K562 (cell line): ENCODE measurements at regions not wholly inside any gene's neighbourhood (a gene's known extent, or its start where the extent isn't known, plus 50 kb on each side); places are given as distances from the start of the nearest gene placed in this dataset.
A peak's percentile ranks its signal among the peaks of the same experiment; 100 is the strongest.

Source experiments
- ATAC-seq: fragments of 200-7000 bp; cut with Tn5 transposase; 3 replicates; pipeline ENCODE4 v1.9.1; 2020; ENCODE audit warnings: moderate library complexity
- BruUV-seq: library from RNA; stranded (reverse); fragments of 400-500 nt; replicated peaks from 2 replicates; lab custom pipeline; 2021; lab: Mats Ljungman, UMichigan
- CTCF ChIA-PET: fragments of 300-600 bp; formaldehyde crosslinking; extraction: SDS; loops from one replicate; lab custom pipeline; 2021; ENCODE audit warnings: low intra/inter-chr PET ratio; lab: Yijun Ruan, JAX
- POLR2A ChIA-PET: fragments of 300-600, 350-650 bp; sonication (Branson Sonifier 250); formaldehyde crosslinking; extraction: SDS; loops from one replicate; lab custom pipeline; 2021; ENCODE audit warnings: antibody characterized with exemption, inconsistent platforms; lab: Yijun Ruan, JAX
- DNase-seq, 4 experiments: peaks; one replicate each; pipeline versions ENCODE4 v3.0.0 to v3.0.0-alpha.2; 2011 to 2018; ENCODE audit warnings: low spot score in 3 of 4, mixed read lengths in 3 of 4; ENCODE audit errors: extremely low read depth in 1 of 4
- FAIRE-seq: peaks from 2 replicates; lab custom pipeline; 2011; peaks lifted over from hg19 to GRCh38; lab: Jason Lieb, UNC
- H2AFZ ChIP-seq: 2 replicates; pipeline ENCODE4 v1.6.0; 2011; ENCODE audit warnings: low read depth, low read length, control low read depth, inconsistent platforms
- H3K27ac ChIP-seq: fragments of 200-600 bp; 3 replicates; pipeline ENCODE4 v1.8.0; 2011; ENCODE audit warnings: low read depth, mild to moderate bottlenecking, control low read depth, inconsistent platforms, low read length, moderate library complexity, mixed read lengths; ENCODE audit errors: extremely low read depth
- H3K27me3 ChIP-seq, 2 experiments: fragments of 300-600 bp in 1 of 2; 2 replicates in 1 of 2; 3 replicates in 1 of 2; pipeline versions ENCODE4 v1.6.0 to v1.8.0; 2011; ENCODE audit warnings: inconsistent platforms in 2 of 2, low read length in 2 of 2, mild to moderate bottlenecking in 1 of 2, mixed read lengths in 1 of 2, moderate library complexity in 1 of 2; ENCODE audit not compliant: control insufficient read depth in 2 of 2, insufficient read depth in 2 of 2
- H3K36me3 ChIP-seq: fragments of 300-600 bp; 3 replicates; pipeline ENCODE4 v1.8.0; 2011; ENCODE audit warnings: mild to moderate bottlenecking, low read length, inconsistent platforms; ENCODE audit not compliant: control insufficient read depth, insufficient read depth
- H3K4me1 ChIP-seq, 2 experiments: fragments of 200-600 bp in 1 of 2; replicated peaks in 1 of 2; 2 replicates in 1 of 2; 3 replicates in 1 of 2; pipeline versions ENCODE4 v1.5.1 to v1.8.0; 2011; ENCODE audit warnings: inconsistent platforms in 2 of 2, low read length in 2 of 2, mild to moderate bottlenecking in 1 of 2, mixed read lengths in 1 of 2, moderate library complexity in 1 of 2; ENCODE audit not compliant: control insufficient read depth in 2 of 2, insufficient read depth in 2 of 2
- H3K4me2 ChIP-seq: 2 replicates; pipeline ENCODE4 v1.6.1; 2011; ENCODE audit warnings: low read length, control low read depth, inconsistent platforms, mixed read lengths; ENCODE audit not compliant: insufficient read depth
- H3K4me3 ChIP-seq: fragments of 200-600 bp; sonication (generic), shearing (Covaris generic); 2 replicates; pipeline ENCODE4 v1.5.1; 2016; ENCODE audit warnings: control low read depth, inconsistent platforms
- H3K79me2 ChIP-seq: fragments of 200-600 bp; 3 replicates; pipeline ENCODE4 v1.8.0; 2011; ENCODE audit warnings: low read length, inconsistent platforms; ENCODE audit not compliant: control insufficient read depth, insufficient read depth
- H3K9ac ChIP-seq, 2 experiments: 2 replicates each; pipeline versions ENCODE4 v1.6.0 to v1.6.1; 2011; ENCODE audit warnings: low read depth in 2 of 2, low read length in 2 of 2, control low read depth in 1 of 2, inconsistent platforms in 1 of 2, mild to moderate bottlenecking in 1 of 2, mixed read lengths in 1 of 2; ENCODE audit not compliant: insufficient read depth in 1 of 2
- H3K9me1 ChIP-seq: one replicate; pipeline ENCODE4 v1.6.0; 2011; ENCODE audit warnings: inconsistent platforms, mild to moderate bottlenecking, low read length, moderate library complexity; ENCODE audit not compliant: control insufficient read depth, insufficient read depth
- H3K9me3 ChIP-seq: replicated peaks from 2 replicates; pipeline ENCODE4 v1.5.1; 2011; ENCODE audit warnings: low read depth, low read length, inconsistent platforms; ENCODE audit not compliant: control insufficient read depth, insufficient read depth
- H4K20me1 ChIP-seq: replicated peaks from 2 replicates; pipeline ENCODE4 v1.6.1; 2011; ENCODE audit warnings: low read length, inconsistent platforms, mixed read lengths; ENCODE audit not compliant: control insufficient read depth, insufficient read depth
- BACH1 ChIP-seq: fragments of 200-800 bp; sonication (Bioruptor generic); IDR thresholded peaks from 2 replicates; pipeline ENCODE4 v1.6.1; 2016; ENCODE audit warnings: missing genetic modification characterization, missing compliant biosample characterization
- CBFA2T3 ChIP-seq: fragments of 450-650 bp; IDR thresholded peaks from 2 replicates; pipeline ENCODE4 v1.6.1; 2017
- CHD1 ChIP-seq: fragments of 200-600 bp; sonication (generic); IDR thresholded peaks from one replicate; pipeline ENCODE4 v1.6.1; 2012; ENCODE audit warnings: mild to moderate bottlenecking, moderate library complexity, low read length, inconsistent platforms
- EP300 ChIP-seq: IDR thresholded peaks from 2 replicates; pipeline ENCODE4 v1.6.1; 2012; ENCODE audit warnings: low read length, improper control_type of control experiment
- MEF2A ChIP-seq: IDR thresholded peaks from 2 replicates; pipeline ENCODE4 v1.6.1; 2011; ENCODE audit warnings: low read depth, mild to moderate bottlenecking, low read length, moderate library complexity; ENCODE audit not compliant: control insufficient read depth
- MEIS2 ChIP-seq: fragments of 450-650 bp; IDR thresholded peaks from 2 replicates; pipeline ENCODE4 v1.6.1; 2014; ENCODE audit warnings: mild to moderate bottlenecking; ENCODE audit not compliant: partially characterized antibody
- RAD21 ChIP-seq, 2 experiments: fragments of 250-450 bp in 1 of 2; fragments of 450-650 bp in 1 of 2; sonication (Bioruptor Pico) in 1 of 2; formaldehyde crosslinking in 1 of 2; IDR thresholded peaks in 1 of 2; conservative IDR thresholded peaks in 1 of 2; 2 replicates each; pipeline versions ENCODE4 v1.4.0 to v1.8.0; 2020 to 2022; ENCODE audit warnings: mild to moderate bottlenecking in 2 of 2, moderate library complexity in 1 of 2
- SRSF3 ChIP-seq: fragments of 200-400 bp; formaldehyde crosslinking; IDR thresholded peaks from 2 replicates; pipeline ENCODE4 v1.6.1; 2016; ENCODE audit warnings: mild to moderate bottlenecking, low read length, moderate library complexity; ENCODE audit not compliant: insufficient read depth
- TGIF2 ChIP-seq: sonication (generic); formaldehyde crosslinking; IDR thresholded peaks from 2 replicates; pipeline ENCODE4 v1.8.1; 2022; ENCODE audit warnings: mild to moderate bottlenecking, missing genetic modification reagents, moderate library complexity
- TRIM24 ChIP-seq, 2 experiments: fragments of 450-650 bp; IDR thresholded peaks; 2 replicates each; pipeline ENCODE4 v1.6.1; 2016
- ZBTB5 ChIP-seq: fragments of 450-650 bp; IDR thresholded peaks from 2 replicates; pipeline ENCODE4 v1.6.1; 2017; ENCODE audit warnings: antibody characterized with exemption
- ZFPM2 ChIP-seq: fragments of 250-450 bp; sonication (Bioruptor Pico); IDR thresholded peaks from 2 replicates; pipeline ENCODE4 v1.5.1; 2022; ENCODE audit warnings: mild to moderate bottlenecking
- ZNF23 ChIP-seq: fragments of 250-450 bp; sonication (Bioruptor Pico); IDR thresholded peaks from 2 replicates; pipeline ENCODE4 v1.4.0; 2020; ENCODE audit warnings: mild to moderate bottlenecking
- ZNF431 ChIP-seq: sonication (generic); formaldehyde crosslinking; IDR thresholded peaks from 2 replicates; pipeline ENCODE4 v1.8.0; 2022; ENCODE audit warnings: mild to moderate bottlenecking, missing genetic modification reagents
- ZNF75A ChIP-seq: fragments of 450-650 bp; formaldehyde crosslinking; IDR thresholded peaks from 2 replicates; pipeline ENCODE4 v1.4.0; 2020; ENCODE audit warnings: mild to moderate bottlenecking
- WGBS: fragments of 100-300 bp; shearing (Covaris generic); methylation state at CpG from one replicate; pipeline ENCODE4 v1.1.6; 2016; ENCODE audit warnings: low coverage, mixed read lengths; ENCODE audit not compliant: insufficient coverage; ENCODE audit errors: missing lambda C conversion rate; 5-methylcytosine and 5-hydroxymethylcytosine counted together
- in situ Hi-C: fragments of 300-500 bp; cut with MboI; formaldehyde crosslinking; loops from 4 replicates; pipeline ENCODE4 v1.15.0; 2018; ENCODE audit warnings: inconsistent platforms, mixed read lengths
- intact Hi-C: fragments of 100-400 bp; cut with micrococcal nuclease; formaldehyde crosslinking; loops from 2 replicates; pipeline ENCODE4 v1.14.2; 2022
- TF ChIP-seq, protein P1 (sequence below): fragments of 450-650 bp; IDR thresholded peaks from 2 replicates; pipeline ENCODE4 v1.6.1; 2016
- TF ChIP-seq, protein P2 (sequence below), 2 experiments: IDR thresholded peaks in 1 of 2; conservative IDR thresholded peaks in 1 of 2; 2 replicates each; pipeline ENCODE4 v1.6.1; 2016; ENCODE audit warnings: low read depth in 2 of 2, mild to moderate bottlenecking in 1 of 2, missing compliant biosample characterization in 1 of 2, missing genetic modification characterization in 1 of 2, moderate library complexity in 1 of 2

DNA sequence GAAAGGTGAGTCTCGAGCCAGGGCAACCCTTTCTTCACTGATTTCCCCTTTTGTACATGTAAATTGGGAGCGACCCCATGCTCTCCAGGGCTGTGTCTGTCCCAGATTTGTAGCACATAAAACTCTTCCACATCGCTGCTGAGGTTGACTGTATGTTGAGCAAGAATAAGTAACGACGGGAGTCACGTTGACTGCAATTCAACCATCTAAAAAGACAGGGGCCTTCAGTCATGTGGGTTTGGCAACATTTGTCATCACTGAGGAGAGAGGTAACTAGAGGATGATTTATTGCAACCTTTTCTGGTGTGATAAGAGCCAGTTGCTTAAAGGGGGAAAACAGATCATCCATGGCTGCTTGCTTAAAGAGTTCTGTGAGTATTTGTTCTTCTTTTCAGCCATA is 159.4 kb upstream of the SULF2 start:
- H4K20me1 ChIP-seq = no peaks in the 10 kb centered on the region; the same call in 1 of the 2 replicates
- FAIRE-seq (no peak), ATAC-seq (no peak), DNase-seq (no peak)
- H3K4me2 ChIP-seq = no peak overlapping the region
- H3K27me3 ChIP-seq = peaks cover under 1 to 11% of the 10 kb centered on the region in 2 experiments; a peak in 3 of 5 replicates
- no peak overlapping the region for H3K9ac ChIP-seq
- H3K9me3 ChIP-seq = no peaks in the 10 kb centered on the region
- CTCF ChIA-PET = no interaction called here
- in situ Hi-C loops = no loop called here
- H3K79me2 ChIP-seq = no peaks in the 10 kb centered on the region
- H3K27ac ChIP-seq = no peak overlapping the region
- WGBS = under 1% methylated on average over 6 of the region's 6 CpGs
- no peaks in the 10 kb centered on the region for H3K9me1 ChIP-seq
- POLR2A ChIA-PET = no interaction called here
- no peak overlapping the region for H3K4me3 ChIP-seq
- no peaks in the 10 kb centered on the region for H3K4me1 ChIP-seq
- H3K36me3 ChIP-seq = no peaks in the 10 kb centered on the region
- no TSS peak for BruUV-seq
- intact Hi-C loops = no loop called here
- H2AFZ ChIP-seq = no peak overlapping the region
- TF ChIP-seq, protein P1, sequence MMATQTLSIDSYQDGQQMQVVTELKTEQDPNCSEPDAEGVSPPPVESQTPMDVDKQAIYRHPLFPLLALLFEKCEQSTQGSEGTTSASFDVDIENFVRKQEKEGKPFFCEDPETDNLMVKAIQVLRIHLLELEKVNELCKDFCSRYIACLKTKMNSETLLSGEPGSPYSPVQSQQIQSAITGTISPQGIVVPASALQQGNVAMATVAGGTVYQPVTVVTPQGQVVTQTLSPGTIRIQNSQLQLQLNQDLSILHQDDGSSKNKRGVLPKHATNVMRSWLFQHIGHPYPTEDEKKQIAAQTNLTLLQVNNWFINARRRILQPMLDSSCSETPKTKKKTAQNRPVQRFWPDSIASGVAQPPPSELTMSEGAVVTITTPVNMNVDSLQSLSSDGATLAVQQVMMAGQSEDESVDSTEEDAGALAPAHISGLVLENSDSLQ = 0 out of 2 replicates have a peak, but pooled peaks have one; percentile 6
- TF ChIP-seq MEF2A (no peak), ZNF23 (CRISPR knock-in tag) (no peak), ZFPM2 (no peak), CHD1 (no peak), EP300 (no peak), ZNF431 (no peak), TGIF2 (no peak), TRIM24 (IDR thresholded peaks at IDR 0.05) (no peak), ZNF75A (no peak), SRSF3 (no peak), BACH1 (tag) (no peak), MEIS2 (peak; percentile 66), RAD21 (CRISPR knock-in tag; conservative IDR thresholded peaks at IDR 0.05 in 1 of 2, IDR thresholded peaks at IDR 0.05 in 1 of 2) (no peak), ZBTB5 (no peak), CBFA2T3 (no peak)
- TF ChIP-seq, protein P2, sequence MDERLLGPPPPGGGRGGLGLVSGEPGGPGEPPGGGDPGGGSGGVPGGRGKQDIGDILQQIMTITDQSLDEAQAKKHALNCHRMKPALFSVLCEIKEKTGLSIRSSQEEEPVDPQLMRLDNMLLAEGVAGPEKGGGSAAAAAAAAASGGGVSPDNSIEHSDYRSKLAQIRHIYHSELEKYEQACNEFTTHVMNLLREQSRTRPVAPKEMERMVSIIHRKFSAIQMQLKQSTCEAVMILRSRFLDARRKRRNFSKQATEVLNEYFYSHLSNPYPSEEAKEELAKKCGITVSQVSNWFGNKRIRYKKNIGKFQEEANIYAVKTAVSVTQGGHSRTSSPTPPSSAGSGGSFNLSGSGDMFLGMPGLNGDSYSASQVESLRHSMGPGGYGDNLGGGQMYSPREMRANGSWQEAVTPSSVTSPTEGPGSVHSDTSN (CRISPR knock-in tag; IDR thresholded peaks at IDR 0.05; ENCODE audit: low read depth) = no peak
- TF ChIP-seq, protein P2 (tag; conservative IDR thresholded peaks at IDR 0.05; ENCODE audit: low read depth) = peak; percentile 48
